HG02588 (cell line): ENCODE measurements at regions not wholly inside any gene's neighbourhood (a gene's known extent, or its start where the extent isn't known, plus 50 kb on each side); places are given as distances from the start of the nearest gene placed in this dataset.

Source experiments
- ATAC-seq: cut with Tn5 transposase; IDR thresholded peaks from one replicate; pipeline ENCODE4 v1.9.1; 2021; ENCODE audit warnings: mild to moderate bottlenecking, moderate library complexity; ENCODE audit not compliant: unreplicated experiment

DNA sequence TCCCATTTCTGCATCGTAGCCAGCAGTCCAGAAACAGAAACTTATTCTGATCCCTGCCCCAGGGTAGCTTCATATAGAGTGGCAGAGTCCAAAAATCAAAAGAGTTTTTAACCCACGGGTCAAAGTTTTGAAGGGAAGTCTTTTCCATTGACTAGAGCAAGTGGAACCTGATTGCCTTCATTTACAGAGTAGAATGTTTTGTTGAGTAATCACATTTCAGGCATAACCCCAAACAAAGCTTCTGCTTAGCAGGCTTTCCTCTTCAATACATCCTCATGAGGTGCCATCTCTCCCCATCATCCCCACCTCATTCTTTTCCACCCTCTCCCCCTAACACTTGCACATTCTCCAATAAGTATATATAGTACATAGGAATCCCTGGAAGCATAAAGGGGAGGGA, 516.0 kb upstream of the FBXO33 start:
- no peak for ATAC-seq

- ATAC-seq, result no peak
Measured at GRCh38 chr14:39946807-39947206, 514.6 kb upstream of the FBXO33 start.

GRCh38 chr14:39939023-39939422, 506.8 kb upstream of the FBXO33 start:
- no peak for ATAC-seq

DNA sequence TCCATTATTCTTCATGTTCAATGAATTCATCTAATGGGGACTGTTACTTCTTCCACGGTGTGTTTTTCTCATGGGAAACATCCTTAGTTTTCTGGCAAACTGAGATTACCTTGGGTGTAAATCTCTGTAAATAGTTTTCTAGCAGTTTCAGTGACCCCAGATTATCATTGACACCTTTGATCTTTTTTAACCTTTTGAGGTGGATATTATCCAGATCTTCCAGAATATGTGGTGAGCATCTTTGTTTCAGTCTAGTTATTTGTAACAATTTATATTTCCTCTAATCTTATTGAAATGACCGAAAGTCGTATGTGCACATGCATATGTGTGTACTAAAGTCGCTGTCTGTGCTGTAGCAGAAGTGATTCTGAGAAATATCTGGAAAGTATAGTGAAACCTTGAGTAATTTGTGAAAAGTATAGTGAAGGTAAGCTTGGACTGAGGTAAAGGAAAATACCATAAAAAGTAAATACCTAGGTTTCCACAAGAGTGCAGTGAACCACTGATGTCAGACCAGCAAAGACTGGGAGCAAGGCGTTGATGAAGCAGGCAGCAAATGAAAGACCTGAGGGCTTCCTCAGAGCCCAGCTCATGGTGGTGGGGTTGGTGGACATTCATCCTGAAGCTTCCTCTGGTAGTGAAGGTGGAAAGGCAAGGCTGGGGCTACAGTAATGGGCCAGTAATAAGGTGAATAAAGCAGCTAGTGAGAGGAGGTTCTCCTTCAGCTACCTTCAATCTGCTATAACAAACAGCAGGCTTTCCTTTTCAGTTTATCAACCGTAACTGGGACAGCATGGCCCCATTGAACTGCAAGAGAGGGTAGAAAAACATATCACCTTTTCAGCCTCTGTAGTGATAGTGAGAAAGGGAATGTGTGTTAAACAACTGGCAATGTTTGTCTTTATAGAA, 480.2 kb upstream of the FBXO33 start:
- peak; percentile 89 for ATAC-seq

DNA sequence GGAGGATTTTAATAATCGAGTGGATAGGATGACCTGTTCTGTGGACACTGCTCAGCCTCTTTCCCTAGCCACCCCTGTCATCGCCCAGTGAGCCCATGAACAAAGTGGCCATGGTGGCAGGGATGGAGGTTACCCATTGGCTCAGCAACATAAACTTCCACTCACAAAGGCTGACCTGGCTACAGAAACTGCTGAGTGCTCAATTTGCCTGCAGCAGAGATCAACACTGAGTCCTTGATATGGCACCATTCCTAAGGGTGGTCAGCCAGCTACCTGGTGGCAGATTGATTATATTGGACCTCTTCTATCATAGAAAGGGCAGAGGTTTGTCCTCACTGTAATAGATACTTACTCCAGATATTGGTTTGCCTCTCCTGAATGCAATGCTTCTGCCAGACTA, 465.4 kb upstream of the FBXO33 start:
- no peak for ATAC-seq

DNA sequence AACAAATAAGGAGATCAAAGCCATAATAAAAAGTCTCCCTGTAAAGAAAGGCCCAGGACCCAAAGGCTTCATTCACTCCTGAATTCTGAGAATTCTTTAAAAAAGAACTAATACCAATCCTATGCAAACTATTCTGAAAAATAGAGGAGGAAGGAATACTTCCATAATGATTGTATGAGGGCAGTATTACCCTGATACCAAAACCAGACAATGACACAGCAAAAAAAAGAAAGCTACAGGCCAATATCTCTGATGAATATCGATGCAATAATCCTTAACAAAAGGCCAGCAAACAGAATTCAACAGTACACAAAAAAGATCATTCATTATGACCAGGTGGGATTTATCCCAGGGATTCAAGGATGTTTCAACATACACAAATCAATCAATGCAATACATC, 457.8 kb upstream of the FBXO33 start:
- ATAC-seq, result no peak

DNA sequence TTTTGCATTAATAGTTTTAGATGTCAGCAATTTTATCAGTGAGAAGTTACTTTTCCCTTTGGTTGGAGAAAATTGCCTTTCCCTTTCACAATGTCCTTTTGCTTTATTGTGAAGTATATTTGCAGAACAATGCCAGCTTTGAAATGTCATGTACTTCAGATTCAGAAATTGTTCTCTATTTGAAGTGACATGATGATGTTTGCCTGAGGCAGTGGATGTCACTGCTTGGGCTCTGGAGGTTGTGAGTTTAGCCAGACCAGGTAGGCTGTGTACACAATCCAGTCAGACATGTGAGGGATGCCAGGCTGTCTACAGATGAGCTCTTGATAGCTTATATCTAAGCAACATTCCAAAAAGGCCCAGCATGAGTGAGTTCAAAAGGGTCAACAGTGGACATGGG, 451.9 kb upstream of the FBXO33 start:
- no peak for ATAC-seq

DNA sequence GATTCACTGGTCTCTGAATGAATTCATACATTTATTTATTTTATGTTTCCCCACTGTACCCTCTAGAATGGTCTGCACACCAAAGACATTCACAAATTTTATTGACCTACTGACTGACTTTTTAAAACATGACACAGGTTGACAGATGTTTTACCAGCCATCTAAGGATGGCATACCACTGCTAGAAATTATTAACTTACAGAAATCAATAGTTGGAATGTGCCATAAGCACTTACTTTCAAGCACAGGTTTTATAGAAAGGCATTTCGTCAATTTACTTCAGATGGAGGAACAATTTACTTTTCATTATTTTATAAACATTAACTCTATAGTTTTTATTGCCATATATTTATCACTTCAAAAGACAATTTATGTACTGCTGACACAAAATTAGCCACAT, 448.7 kb upstream of the FBXO33 start:
- no peak for ATAC-seq

- no peak for ATAC-seq
Measured at GRCh38 chr14:39880106-39880695, 448.0 kb upstream of the FBXO33 start.

DNA sequence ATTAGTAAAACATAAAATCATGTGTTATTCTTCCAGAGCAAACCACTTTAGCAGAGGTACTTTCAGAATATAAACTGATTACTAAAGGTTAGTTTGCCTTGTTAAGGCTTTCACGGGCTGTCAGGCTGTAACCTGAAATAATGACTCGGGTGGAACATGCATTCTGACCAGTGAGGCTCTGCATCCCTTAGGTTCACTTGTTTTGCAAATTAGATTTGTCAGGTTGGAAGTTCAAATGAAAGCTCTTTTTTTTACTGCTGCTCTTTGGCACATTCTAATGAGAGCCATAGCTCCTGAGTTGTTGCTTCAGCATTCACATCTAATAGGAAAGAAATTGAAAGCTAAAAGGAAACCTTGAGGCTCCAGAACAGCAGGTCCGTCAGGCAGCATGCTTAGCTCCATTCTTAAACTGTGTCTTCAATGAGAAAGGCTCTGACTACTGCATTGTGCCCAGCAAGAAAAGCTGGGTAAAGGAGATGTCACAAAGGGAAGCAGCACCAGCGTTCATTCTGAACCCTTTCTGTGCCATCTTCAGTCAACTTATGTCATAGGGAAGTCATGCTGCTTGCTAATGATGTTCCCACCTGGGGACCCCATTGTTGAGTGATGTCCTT, 445.5 kb upstream of the FBXO33 start:
- no peak for ATAC-seq

GRCh38 chr14:39876916-39877315, 444.7 kb upstream of the FBXO33 start:
- no peak for ATAC-seq

GRCh38 chr14:39875028-39875427, 442.8 kb upstream of the FBXO33 start:
- ATAC-seq, result peak; percentile 50

GRCh38 chr14:39873791-39874190, 441.6 kb upstream of the FBXO33 start:
- ATAC-seq, result no peak

- no peak for ATAC-seq
Measured at GRCh38 chr14:39868949-39869348, 436.7 kb upstream of the FBXO33 start.

- no peak for ATAC-seq
Measured at GRCh38 chr14:39868251-39868650, 436.0 kb upstream of the FBXO33 start.

- ATAC-seq, result no peak
Measured at GRCh38 chr14:39863441-39863840, 431.2 kb upstream of the FBXO33 start.

DNA sequence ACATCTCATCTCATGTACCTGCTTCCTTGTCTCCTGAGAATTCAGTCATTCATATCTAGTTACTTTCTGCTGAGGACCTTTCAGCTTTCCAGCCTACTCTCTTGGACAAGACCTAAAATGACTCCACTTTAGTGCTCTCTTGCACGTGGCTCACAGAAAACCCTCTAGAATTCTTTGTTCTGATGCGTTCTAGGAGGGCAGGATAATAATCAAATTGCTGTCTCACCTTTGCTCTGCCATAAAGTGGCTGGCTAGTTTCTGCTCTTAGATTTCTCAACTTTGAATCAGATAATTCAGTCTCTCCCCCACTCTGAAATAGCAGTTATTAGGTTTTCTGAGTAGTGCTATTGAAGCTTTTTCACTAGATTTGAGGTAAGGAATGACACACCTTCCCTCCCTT, 429.5 kb upstream of the FBXO33 start:
- no peak for ATAC-seq

- ATAC-seq, result no peak
Measured at GRCh38 chr14:39861229-39861600, 429.0 kb upstream of the FBXO33 start.

- no peak for ATAC-seq
Measured at GRCh38 chr14:39860596-39861228, 428.5 kb upstream of the FBXO33 start.

- no peak for ATAC-seq
Measured at GRCh38 chr14:39859314-39859713, 427.1 kb upstream of the FBXO33 start.

DNA sequence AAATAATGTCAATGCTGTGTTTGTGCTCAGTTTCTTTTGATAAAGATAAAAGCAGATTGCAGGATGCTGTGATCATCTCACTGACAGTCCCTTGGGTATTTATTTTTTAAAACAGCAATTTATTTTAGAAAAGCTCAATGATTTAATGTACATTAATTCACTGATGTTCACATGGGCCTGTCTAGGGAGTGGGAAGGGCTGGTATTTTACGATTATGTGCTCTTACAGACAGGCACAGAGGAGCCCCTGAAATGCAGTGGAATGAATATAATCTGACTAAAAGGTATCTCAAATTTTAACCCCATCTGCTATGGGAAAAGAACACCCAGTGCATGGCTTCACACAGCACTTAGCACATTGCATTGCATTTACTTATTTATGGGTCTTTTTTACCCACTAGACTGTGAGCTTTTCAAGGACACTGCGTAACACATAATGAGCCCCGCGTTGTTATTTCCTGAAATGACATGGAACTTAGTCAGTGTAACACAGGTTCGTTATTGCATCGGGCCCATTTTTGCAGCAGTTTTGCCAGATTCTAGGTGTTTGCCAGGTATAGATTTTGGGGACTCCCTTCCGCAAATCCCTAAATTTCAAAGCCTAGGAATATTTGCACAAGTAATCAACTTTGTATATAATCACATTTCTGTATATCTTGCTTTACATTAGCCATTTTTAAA, 425.3 kb upstream of the FBXO33 start:
- no peak for ATAC-seq
